Nephron progenitor cell (in vitro differentiated cells): ENCODE measurements at regions not wholly inside any gene's neighbourhood (a gene's known extent, or its start where the extent isn't known, plus 50 kb on each side); places are given as distances from the start of the nearest gene placed in this dataset.
"Not testable (repeated sequence)": the region's sequence is repeated elsewhere in the genome, so short reads cannot be mapped to it uniquely, and the experiment has no call there.

Experiments
- DNase-seq: peaks from one replicate; pipeline ENCODE4 v3.0.0; 2021
- H3K27ac Mint-ChIP-seq: 2 replicates; pipeline ENCODE4 v1.8.0; 2021; ENCODE audit warnings: mild to moderate bottlenecking, moderate library complexity, mixed read lengths
- H3K27me3 Mint-ChIP-seq: 2 replicates; pipeline ENCODE4 v1.8.0; 2021; ENCODE audit warnings: mild to moderate bottlenecking, low read depth, mixed read lengths; ENCODE audit not compliant: poor library complexity
- H3K36me3 Mint-ChIP-seq: 2 replicates; pipeline ENCODE4 v1.8.0; 2021; ENCODE audit warnings: low read depth, mixed read lengths
- H3K4me1 Mint-ChIP-seq: 2 replicates; pipeline ENCODE4 v1.8.0; 2021; ENCODE audit warnings: mixed read lengths
- H3K4me3 Mint-ChIP-seq: 2 replicates; pipeline ENCODE4 v1.8.0; 2021; ENCODE audit warnings: mild to moderate bottlenecking, moderate library complexity, mixed read lengths
- H3K9me3 Mint-ChIP-seq: 2 replicates; pipeline ENCODE4 v1.8.0; 2021; ENCODE audit warnings: mild to moderate bottlenecking, moderate library complexity, mixed read lengths
- TF ChIP-seq, protein P1 (sequence below): fragments of 200-600 bp; sonication (generic); IDR thresholded peaks from 2 replicates; pipeline ENCODE4 v1.5.0; 2021; ENCODE audit warnings: antibody characterized with exemption

DNA sequence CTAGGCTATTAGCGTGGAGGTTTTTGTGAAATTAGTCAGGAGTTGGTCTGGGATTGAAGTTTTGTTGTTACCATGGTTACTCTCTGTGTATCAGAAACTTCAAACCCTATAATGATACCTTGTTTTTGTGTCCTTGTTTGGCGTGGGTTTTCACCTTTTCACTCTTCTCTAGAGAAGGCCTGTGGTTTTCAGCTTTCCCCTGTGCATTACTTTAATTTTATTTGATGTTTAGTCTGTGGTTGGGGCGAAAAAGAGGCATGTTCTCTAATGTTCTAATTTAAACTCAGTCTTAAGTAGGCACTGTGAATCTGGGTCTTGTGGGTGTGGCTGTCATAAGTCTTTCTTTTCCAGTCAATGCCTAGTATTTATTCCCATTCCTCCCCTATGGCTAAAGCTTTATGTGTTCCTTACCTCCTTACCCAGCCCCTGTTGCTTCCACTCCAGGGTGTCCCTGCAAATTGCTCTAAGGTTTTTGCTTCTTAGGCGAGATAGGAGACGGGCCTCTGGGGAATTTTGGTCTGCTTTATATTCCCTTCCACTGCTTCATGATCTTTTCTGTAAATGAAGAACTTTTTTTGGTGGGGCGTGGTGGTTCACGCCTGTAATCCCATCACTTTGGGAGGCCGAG is 125.1 kb upstream of the XIST start:
- Mint-ChIP-seq H3K4me1 (no peaks in the 10 kb centered on the region), H3K4me3 (no peak overlapping the region), H3K27me3 (no peaks in the 10 kb centered on the region), H3K9me3 (peaks cover 33% of the 10 kb centered on the region), H3K36me3 (peaks cover 86% of the 10 kb centered on the region), H3K27ac (peak overlapping the region; percentile 21)
- TF ChIP-seq, protein P1, sequence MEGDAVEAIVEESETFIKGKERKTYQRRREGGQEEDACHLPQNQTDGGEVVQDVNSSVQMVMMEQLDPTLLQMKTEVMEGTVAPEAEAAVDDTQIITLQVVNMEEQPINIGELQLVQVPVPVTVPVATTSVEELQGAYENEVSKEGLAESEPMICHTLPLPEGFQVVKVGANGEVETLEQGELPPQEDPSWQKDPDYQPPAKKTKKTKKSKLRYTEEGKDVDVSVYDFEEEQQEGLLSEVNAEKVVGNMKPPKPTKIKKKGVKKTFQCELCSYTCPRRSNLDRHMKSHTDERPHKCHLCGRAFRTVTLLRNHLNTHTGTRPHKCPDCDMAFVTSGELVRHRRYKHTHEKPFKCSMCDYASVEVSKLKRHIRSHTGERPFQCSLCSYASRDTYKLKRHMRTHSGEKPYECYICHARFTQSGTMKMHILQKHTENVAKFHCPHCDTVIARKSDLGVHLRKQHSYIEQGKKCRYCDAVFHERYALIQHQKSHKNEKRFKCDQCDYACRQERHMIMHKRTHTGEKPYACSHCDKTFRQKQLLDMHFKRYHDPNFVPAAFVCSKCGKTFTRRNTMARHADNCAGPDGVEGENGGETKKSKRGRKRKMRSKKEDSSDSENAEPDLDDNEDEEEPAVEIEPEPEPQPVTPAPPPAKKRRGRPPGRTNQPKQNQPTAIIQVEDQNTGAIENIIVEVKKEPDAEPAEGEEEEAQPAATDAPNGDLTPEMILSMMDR, result no peak
- no peak for DNase-seq

DNA sequence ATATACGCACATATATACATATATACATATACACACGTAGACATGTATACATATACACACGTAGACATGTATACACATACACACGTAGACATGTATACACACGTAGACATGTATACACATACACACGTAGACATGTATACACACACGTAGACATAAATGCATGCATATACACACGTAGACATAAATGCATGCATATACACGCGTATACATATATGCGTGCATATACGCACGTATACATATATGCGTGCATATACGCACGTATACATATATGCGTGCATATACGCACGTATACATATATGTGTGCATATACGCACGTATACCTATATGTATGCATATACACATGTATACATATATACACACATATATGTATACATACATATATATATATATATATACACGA is 114.9 kb upstream of the XIST start:
- H3K4me1 Mint-ChIP-seq, result peaks cover 14% of the 10 kb centered on the region
- not testable (repeated sequence) for H3K27me3 Mint-ChIP-seq

DNA sequence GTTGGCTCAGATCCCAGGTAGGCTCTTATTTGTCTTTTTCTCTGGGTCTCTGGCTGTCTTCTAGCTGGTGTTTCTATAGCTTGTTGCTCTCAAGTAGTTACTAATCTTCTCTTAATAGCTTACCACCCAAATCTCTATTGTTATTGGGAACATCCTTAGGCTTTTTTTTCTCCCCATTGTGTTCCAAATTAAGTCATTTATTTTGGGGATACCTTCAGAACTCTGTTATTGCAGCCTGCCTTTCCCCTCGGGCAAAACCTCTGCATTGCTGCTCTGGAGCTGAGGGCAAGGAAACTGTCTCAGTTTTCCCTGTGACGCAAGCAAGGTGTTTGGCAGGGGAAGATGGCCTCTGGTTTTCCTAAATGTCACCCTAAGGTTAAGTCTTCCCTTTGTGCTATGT is 113.3 kb upstream of the XIST start:
- Mint-ChIP-seq H3K36me3 (peaks cover 83% of the 10 kb centered on the region), H3K4me1 (peaks cover 14% of the 10 kb centered on the region), H3K27me3 (no peaks in the 10 kb centered on the region), H3K4me3 (no peak overlapping the region), H3K9me3 (peaks cover 38% of the 10 kb centered on the region), H3K27ac (peak overlapping the region; percentile 65)
- TF ChIP-seq, protein P1, result no peak
- DNase-seq, result no peak

More for the DNA sequence above, 114.9 kb upstream of the XIST start:
- Mint-ChIP-seq H3K9me3 (peaks cover 38% of the 10 kb centered on the region), H3K36me3 (peaks cover 83% of the 10 kb centered on the region)
- DNase-seq, H3K27ac Mint-ChIP-seq, H3K4me3 Mint-ChIP-seq: not testable (repeated sequence)

DNA sequence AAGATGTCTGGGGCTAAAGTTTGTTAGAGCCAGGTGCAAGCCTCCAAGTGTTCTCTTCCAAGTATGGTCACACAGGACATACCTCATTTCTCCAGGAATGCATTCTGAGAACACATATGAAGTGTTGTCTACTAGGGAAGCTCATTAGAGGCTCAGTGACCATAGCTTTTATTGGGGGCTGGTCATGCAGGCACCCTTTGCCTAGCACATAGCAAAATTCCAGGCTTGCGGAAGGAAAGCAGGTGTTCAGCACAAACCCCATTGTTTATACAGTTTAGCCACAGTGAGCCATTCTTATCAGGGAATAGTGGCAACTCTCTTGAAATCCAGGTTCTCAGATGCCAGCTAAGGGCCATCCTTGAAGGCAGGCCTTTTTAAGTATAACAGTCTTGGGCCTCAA is 112.1 kb upstream of the XIST start:
- Mint-ChIP-seq H3K27me3 (no peaks in the 10 kb centered on the region), H3K4me1 (peaks cover 14% of the 10 kb centered on the region), H3K27ac (peak overlapping the region; percentile 97), H3K4me3 (no peak overlapping the region), H3K9me3 (peaks cover 38% of the 10 kb centered on the region), H3K36me3 (peaks cover 83% of the 10 kb centered on the region)
- no peak for DNase-seq
- TF ChIP-seq, protein P1, result no peak

DNA sequence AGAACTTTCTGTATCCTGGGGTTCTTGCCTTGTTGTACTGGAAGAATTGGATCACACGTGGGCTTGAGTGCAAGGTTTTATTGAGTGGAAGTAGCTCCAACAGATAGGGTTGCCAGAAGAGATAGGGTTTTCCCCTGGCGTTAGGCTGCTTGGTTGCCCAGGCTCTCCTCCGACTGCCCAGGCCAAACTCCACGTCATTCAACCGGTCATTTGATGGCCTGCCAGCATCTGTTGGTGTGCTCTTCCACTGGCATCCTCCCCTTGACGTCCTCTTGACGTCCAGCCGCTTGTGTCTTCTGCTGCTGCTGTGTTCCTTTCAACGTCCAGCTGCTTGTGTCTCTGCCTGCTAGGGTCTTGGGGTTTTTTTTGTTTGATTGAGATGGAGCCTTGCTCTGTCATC is 111.2 kb upstream of the XIST start:
- TF ChIP-seq, protein P1, result no peak

DNA sequence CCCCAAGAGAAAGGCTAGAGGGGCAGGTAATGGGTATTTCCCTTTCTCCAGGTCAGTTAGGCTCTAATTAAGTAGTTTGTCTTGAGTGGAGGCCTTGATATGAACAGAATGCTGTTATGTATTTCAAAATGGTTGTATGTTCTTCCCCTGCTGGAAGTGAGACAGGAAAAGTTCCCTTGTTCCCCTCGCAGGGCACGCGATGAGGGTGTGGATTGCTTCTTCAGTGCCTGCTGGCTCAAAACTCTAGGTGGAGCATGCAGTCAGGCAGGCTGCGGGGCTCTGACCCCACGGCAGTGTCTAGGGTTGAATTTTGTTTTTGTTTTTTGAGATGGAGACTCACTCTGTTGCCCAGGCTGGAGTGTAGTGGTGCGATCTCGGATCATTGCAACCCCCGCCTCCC is 110.4 kb upstream of the XIST start:
- Mint-ChIP-seq H3K27ac (peak overlapping the region; percentile 86), H3K36me3 (peaks cover 86% of the 10 kb centered on the region), H3K4me3 (no peak overlapping the region), H3K9me3 (peaks cover 47% of the 10 kb centered on the region), H3K27me3 (no peaks in the 10 kb centered on the region), H3K4me1 (peaks cover 14% of the 10 kb centered on the region)
- DNase-seq, result no peak
- TF ChIP-seq, protein P1, result no peak

More for the DNA sequence above, 111.2 kb upstream of the XIST start:
- peaks cover 14% of the 10 kb centered on the region for H3K4me1 Mint-ChIP-seq
- H3K36me3 Mint-ChIP-seq, result peaks cover 83% of the 10 kb centered on the region
- no peak for DNase-seq
- H3K9me3 Mint-ChIP-seq, result peaks cover 42% of the 10 kb centered on the region
- peak overlapping the region; percentile 97 for H3K27ac Mint-ChIP-seq
- H3K27me3 Mint-ChIP-seq, result no peaks in the 10 kb centered on the region
- no peak overlapping the region for H3K4me3 Mint-ChIP-seq

DNA sequence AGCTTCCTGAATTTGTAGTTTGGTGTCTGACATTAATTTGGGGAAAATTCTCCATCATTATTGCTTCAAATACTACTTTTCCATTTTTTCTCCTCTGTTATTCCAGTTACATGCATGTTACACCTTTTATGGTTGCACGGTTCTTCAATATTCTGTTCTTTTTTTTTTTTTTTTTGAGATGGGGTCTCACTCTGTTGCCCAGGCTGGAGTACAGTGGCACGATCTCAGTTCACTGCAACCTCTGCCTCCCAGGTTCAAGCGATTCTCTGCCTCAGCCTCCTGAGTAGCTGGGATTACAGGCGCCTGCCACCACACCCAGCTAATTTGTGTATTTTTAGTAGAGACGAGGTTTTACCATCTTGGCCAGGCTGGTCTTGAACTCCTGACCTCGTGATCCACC is 109.4 kb upstream of the XIST start:
- not testable (repeated sequence) for H3K27me3 Mint-ChIP-seq, H3K27ac Mint-ChIP-seq, DNase-seq, H3K4me3 Mint-ChIP-seq
- Mint-ChIP-seq H3K4me1 (peaks cover 14% of the 10 kb centered on the region), H3K36me3 (peaks cover 88% of the 10 kb centered on the region), H3K9me3 (peaks cover 51% of the 10 kb centered on the region)
